Stomach (tissue), 8 donors: ENCODE measurements at regions not wholly inside any gene's neighbourhood (a gene's known extent, or its start where the extent isn't known, plus 50 kb on each side); places are given as distances from the start of the nearest gene placed in this dataset.
"Not testable (repeated sequence)": the region's sequence is repeated elsewhere in the genome, so short reads cannot be mapped to it uniquely, and the experiment has no call there.

Source experiments
- DNase-seq, 2 donors: peaks; one replicate each; pipeline versions ENCODE4 v3.0.0 to v3.0.0-alpha.2; 2013 to 2019
- H3K27ac ChIP-seq, 5 donors: fragments of 200-600 bp in 4 of 5; sonication (generic) in 4 of 5; one replicate each; pipeline ENCODE4 v1.5.1; 2013 to 2019; ENCODE audit warnings: mild to moderate bottlenecking in 1 of 5, moderate library complexity in 1 of 5
- H3K27me3 ChIP-seq, 3 donors: fragments of 200-600 bp; sonication (generic); one replicate each; pipeline ENCODE4 v1.5.1; 2017 to 2019; ENCODE audit warnings: mixed run types in 1 of 3
- H3K36me3 ChIP-seq, 4 donors: fragments of 200-600 bp; sonication (generic); 1 replicate in 3 of 4; 2 replicates in 1 of 4; pipeline ENCODE4 v1.5.1; 2016 to 2019
- H3K4me1 ChIP-seq, 4 donors: fragments of 200-600 bp; sonication (generic); one replicate each; pipeline ENCODE4 v1.5.1; 2016 to 2019
- H3K4me3 ChIP-seq, 4 donors: fragments of 200-600 bp; sonication (generic) in 3 of 4; one replicate each; pipeline ENCODE4 v1.5.1; 2016 to 2019; ENCODE audit warnings: mild to moderate bottlenecking in 1 of 4
- H3K9me3 ChIP-seq, 4 donors: fragments of 200-600 bp; sonication (generic); one replicate each; pipeline ENCODE4 v1.5.1; 2016 to 2019
- EP300 ChIP-seq: sonication (generic); formaldehyde crosslinking; IDR thresholded peaks from one replicate; pipeline ENCODE4 v1.6.1; 2017; ENCODE audit warnings: antibody characterized with exemption
- POLR2A ChIP-seq, 4 donors: fragments of 450-650 bp; IDR thresholded peaks; one replicate each; pipeline ENCODE4 v1.6.1; 2016; ENCODE audit warnings: antibody characterized with exemption in 4 of 4, control low read depth in 2 of 4, mild to moderate bottlenecking in 1 of 4, moderate library complexity in 1 of 4
- POLR2AphosphoS5 ChIP-seq, 3 donors: sonication (generic); formaldehyde crosslinking; IDR thresholded peaks; one replicate each; pipeline ENCODE4 v1.6.1; 2016; ENCODE audit warnings: antibody characterized with exemption in 3 of 3
- WGBS, 5 donors: extraction: QIAGEN DNeasy Blood & Tissue Kit in 3 of 5; methylation state at CpG; one replicate each; pipeline versions ENCODE4 v1.1.5 to v1.1.7; 2013 to 2018; 5-methylcytosine and 5-hydroxymethylcytosine counted together
- intact Hi-C: fragments of 100-400 bp; cut with DNase I; formaldehyde crosslinking; loops from one replicate; pipeline ENCODE4 v1.15.1; 2023; ENCODE audit warnings: low total_unique reads
- TF ChIP-seq, protein P1 (sequence below), 7 experiments: fragments of 450-650 bp in 4 of 7; fragments of 200-600 bp in 3 of 7; sonication (generic) in 3 of 7; IDR thresholded peaks; one replicate each; pipeline ENCODE4 v1.5.1; 2016 to 2019; ENCODE audit warnings: antibody characterized with exemption in 7 of 7, control low read depth in 2 of 7, mild to moderate bottlenecking in 1 of 7
- donor health status: healthy with polysubstance abuse.
- donor health status: Bipolar disorder and iron deficiency.
- donor health status: healthy.

DNA sequence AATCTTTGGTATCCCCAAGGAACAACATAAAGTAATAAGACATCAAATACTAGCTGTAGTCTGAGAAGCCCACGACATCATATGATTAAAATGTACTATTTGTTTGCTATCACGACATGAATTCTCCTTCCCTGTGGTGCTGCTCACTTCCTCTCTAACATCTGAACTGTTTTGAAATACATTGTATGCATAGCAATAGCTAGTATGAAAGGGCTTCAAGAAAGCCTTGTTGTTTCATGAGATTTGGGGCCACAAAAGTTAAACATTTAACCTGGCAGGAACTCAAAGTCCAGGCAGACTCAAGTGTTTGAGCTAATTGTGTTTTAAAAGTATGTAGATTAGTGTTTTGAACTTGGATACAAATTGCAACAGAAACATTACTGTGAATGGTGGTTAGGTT, 237.4 kb upstream of the PTGER4 start:
- no peaks in the 10 kb centered on the region for H3K36me3 ChIP-seq
- TF ChIP-seq, protein P1, sequence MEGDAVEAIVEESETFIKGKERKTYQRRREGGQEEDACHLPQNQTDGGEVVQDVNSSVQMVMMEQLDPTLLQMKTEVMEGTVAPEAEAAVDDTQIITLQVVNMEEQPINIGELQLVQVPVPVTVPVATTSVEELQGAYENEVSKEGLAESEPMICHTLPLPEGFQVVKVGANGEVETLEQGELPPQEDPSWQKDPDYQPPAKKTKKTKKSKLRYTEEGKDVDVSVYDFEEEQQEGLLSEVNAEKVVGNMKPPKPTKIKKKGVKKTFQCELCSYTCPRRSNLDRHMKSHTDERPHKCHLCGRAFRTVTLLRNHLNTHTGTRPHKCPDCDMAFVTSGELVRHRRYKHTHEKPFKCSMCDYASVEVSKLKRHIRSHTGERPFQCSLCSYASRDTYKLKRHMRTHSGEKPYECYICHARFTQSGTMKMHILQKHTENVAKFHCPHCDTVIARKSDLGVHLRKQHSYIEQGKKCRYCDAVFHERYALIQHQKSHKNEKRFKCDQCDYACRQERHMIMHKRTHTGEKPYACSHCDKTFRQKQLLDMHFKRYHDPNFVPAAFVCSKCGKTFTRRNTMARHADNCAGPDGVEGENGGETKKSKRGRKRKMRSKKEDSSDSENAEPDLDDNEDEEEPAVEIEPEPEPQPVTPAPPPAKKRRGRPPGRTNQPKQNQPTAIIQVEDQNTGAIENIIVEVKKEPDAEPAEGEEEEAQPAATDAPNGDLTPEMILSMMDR (IDR thresholded peaks at IDR 0.05), result no peak
- TF ChIP-seq POLR2A (IDR thresholded peaks at IDR 0.05), result no peak
- H3K9me3 ChIP-seq, result peaks cover 0 to 11% (median 3%) of the 10 kb centered on the region in 4 donors
- intact Hi-C loops, result no loop called here
- no peak overlapping the region for H3K4me3 ChIP-seq
- peak overlapping the region in 2 of 5 donors; percentile 4 to 5 for H3K27ac ChIP-seq
- no peaks in the 10 kb centered on the region for H3K27me3 ChIP-seq
- no peaks in the 10 kb centered on the region for H3K4me1 ChIP-seq
- 14 to 33% (median 27%) methylated on average over 2 of the region's 2 CpGs for WGBS, 5 donors
- peak in 1 of 2 donors; percentile 67 for DNase-seq

DNA sequence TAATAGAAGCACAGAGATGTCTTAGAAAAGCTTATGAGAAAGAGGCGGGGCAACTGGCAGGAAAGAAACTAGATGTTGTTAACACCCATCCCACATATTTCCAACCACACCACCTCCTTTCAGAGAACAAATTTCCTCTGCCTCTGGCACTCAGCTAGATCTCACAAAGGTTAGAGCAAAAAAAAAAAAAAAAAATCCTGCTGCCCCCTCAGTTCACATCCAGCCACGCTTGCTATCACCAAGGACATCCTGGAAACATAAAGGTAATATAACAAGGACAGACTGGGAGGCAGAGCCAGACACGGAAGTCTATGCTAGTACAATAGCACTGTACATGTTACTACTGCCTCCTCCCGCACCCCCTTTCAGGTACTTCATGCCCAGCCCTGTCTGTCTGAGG, 238.0 kb upstream of the PTGER4 start:
- no peak for TF ChIP-seq POLR2AphosphoS5 (IDR thresholded peaks at IDR 0.05)
- no peak for TF ChIP-seq POLR2A (IDR thresholded peaks at IDR 0.05)
- TF ChIP-seq, protein P1 (IDR thresholded peaks at IDR 0.05), result no peak
- no peak for TF ChIP-seq EP300
- Histone ChIP-seq H3K9me3 (peaks cover 0 to 11% (median 3%) of the 10 kb centered on the region in 4 donors), H3K36me3 (no peaks in the 10 kb centered on the region), H3K27me3 (no peaks in the 10 kb centered on the region), H3K27ac (peak overlapping the region in 3 of 5 donors; percentile 4 to 46 (median 45)), H3K4me1 (no peaks in the 10 kb centered on the region), H3K4me3 (no peak overlapping the region)
- intact Hi-C loops, result no loop called here
- 24 to 53% (median 43%) methylated on average over 4 of the region's 4 CpGs for whole genome bisulfite sequencing, 5 donors
- peak in 1 of 2 donors; percentile 52 for DNase-seq

DNA sequence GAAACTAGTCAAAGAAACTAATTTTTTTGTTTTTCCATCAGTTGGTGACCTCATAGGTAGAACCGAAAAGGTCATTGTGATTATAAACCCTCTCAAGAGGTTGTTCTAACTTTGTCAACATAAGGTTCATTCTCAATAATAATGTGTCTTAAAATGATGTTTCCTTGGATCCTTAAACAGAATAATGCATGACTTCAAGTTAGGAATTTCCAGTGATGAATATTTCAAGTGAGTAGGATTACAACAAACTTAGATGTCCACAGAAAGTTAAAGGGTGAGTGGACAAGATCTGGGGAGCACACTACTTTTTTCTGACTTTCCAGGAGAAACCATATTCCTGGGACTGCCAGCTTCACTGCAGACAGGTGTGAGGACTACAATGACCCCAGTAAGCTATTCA, 239.0 kb upstream of the PTGER4 start:
- intact Hi-C loops, result no loop called here

DNA sequence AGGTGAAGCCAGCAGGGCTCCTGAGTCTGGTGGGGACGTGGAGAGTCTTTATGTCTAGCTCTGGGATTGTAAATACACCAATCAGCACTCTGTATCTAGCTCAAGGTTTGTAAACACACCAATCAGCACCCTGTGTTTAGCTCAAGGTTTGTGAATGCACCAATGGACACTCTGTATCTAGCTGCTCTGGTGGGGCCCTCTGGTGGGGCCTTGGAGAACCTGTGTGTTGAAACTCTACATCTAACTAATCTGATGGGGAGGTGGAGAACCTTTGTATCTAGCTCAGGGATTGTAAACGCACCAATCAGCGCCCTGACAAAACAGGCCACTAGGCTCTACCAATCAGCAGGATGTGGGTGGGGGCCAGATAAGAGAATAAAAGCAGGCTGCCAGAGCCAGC, 240.6 kb upstream of the PTGER4 start:
- H3K36me3 ChIP-seq, intact Hi-C loops, DNase-seq, H3K27ac ChIP-seq, H3K27me3 ChIP-seq, H3K9me3 ChIP-seq, H3K4me1 ChIP-seq, H3K4me3 ChIP-seq: not testable (repeated sequence)
- 84 to 92% (median 87%) methylated on average over 2 to 3 of the region's 3 CpGs for WGBS, 5 donors

More for the DNA sequence above, 239.0 kb upstream of the PTGER4 start:
- Histone ChIP-seq H3K27me3 (no peaks in the 10 kb centered on the region), H3K4me3 (no peak overlapping the region), H3K9me3 (peaks cover 0 to 11% (median 3%) of the 10 kb centered on the region in 4 donors), H3K36me3 (no peaks in the 10 kb centered on the region), H3K4me1 (no peaks in the 10 kb centered on the region), H3K27ac (no peak overlapping the region)
- TF ChIP-seq EP300 (no peak), POLR2A (IDR thresholded peaks at IDR 0.05) (no peak), POLR2AphosphoS5 (IDR thresholded peaks at IDR 0.05) (no peak)
- TF ChIP-seq, protein P1 (IDR thresholded peaks at IDR 0.05), result no peak
- 57 to 89% (median 70%) methylated on average over 1 of the region's 1 CpG for WGBS, 5 donors
- no peak for DNase-seq

DNA sequence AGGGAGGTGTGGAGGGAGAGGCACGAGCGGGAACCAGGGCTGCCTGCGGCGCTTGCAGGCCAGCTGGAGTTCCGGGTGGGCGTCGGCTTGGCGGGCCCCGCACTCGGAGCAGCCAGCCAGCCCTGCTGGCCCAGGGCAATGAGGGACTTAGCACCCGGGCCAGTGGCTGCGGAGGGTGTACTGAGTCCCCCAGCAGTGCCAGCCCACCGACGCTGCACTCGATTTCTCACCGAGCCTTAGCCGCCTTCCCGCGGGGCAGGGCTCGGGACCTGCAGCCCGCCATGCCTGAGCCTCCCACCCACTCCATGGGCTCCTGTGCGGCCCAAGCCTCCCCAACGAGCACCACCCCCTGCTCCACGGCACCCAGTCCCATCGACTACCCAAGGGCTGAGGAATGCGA, 241.1 kb upstream of the PTGER4 start:
- H3K27ac ChIP-seq, intact Hi-C loops, DNase-seq, H3K4me1 ChIP-seq, H3K4me3 ChIP-seq, H3K27me3 ChIP-seq, H3K36me3 ChIP-seq, H3K9me3 ChIP-seq: not testable (repeated sequence)
- WGBS, 5 donors, result 93 to 98% (median 95%) methylated on average over 4 to 26 of the region's 26 CpGs
